ENCODE measurements at regions not wholly inside any gene's neighbourhood (a gene's known extent, or its start where the extent isn't known, plus 50 kb on each side); places are given as distances from the start of the nearest gene placed in this dataset.

DNA sequence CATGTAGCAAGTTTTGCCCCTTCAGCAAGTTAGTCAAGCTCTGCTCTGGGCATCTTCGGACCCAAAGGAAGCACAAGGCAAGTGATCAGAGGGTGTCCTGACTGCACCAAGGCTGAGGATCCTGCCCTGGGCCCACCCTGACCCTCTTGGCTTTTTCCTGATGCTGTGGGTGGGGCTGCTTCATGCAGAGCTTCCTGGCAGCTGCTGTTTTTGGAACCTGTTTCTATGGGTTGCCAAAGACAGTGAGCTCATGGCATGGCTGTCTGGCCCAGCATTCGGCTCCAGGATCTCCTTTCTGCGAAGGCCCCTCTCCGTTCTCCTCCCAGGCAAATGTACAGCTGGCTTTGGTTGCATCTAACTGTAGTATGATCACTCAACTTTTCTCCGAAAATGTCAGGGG is 497.9 kb downstream of the ARHGEF28 start:
- TF ChIP-seq, protein P1, sequence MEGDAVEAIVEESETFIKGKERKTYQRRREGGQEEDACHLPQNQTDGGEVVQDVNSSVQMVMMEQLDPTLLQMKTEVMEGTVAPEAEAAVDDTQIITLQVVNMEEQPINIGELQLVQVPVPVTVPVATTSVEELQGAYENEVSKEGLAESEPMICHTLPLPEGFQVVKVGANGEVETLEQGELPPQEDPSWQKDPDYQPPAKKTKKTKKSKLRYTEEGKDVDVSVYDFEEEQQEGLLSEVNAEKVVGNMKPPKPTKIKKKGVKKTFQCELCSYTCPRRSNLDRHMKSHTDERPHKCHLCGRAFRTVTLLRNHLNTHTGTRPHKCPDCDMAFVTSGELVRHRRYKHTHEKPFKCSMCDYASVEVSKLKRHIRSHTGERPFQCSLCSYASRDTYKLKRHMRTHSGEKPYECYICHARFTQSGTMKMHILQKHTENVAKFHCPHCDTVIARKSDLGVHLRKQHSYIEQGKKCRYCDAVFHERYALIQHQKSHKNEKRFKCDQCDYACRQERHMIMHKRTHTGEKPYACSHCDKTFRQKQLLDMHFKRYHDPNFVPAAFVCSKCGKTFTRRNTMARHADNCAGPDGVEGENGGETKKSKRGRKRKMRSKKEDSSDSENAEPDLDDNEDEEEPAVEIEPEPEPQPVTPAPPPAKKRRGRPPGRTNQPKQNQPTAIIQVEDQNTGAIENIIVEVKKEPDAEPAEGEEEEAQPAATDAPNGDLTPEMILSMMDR (conservative IDR thresholded peaks at IDR 0.05; ENCODE audit: low read depth, low read length): no peak
- no peak for TF ChIP-seq EZH2 (IDR thresholded peaks at IDR 0.05; ENCODE audit: borderline replicate concordance, low read depth, low read length, poor library complexity, severe bottlenecking)
